Fibroblast of skin of left biceps (primary cell): ENCODE measurements at regions not wholly inside any gene's neighbourhood (a gene's known extent, or its start where the extent isn't known, plus 50 kb on each side); places are given as distances from the start of the nearest gene placed in this dataset.

Experiments used
- DNase-seq, 2 experiments: peaks; one replicate each; pipeline ENCODE4 v3.0.0-alpha.2; 2013; ENCODE audit warnings: low read depth in 2 of 2

- DNase-seq = no peak
These were observed 135.2 kb downstream of the BARD1 start for GRCh38 chr2:214674278-214674677.

- DNase-seq = no peak
These were observed 138.1 kb downstream of the BARD1 start for GRCh38 chr2:214671319-214671885.

- no peak for DNase-seq
These were observed 157.0 kb downstream of the BARD1 start for GRCh38 chr2:214652473-214652872.

GRCh38 chr2:214651451-214651850 is 158.0 kb downstream of the BARD1 start:
- no peak for DNase-seq

DNA sequence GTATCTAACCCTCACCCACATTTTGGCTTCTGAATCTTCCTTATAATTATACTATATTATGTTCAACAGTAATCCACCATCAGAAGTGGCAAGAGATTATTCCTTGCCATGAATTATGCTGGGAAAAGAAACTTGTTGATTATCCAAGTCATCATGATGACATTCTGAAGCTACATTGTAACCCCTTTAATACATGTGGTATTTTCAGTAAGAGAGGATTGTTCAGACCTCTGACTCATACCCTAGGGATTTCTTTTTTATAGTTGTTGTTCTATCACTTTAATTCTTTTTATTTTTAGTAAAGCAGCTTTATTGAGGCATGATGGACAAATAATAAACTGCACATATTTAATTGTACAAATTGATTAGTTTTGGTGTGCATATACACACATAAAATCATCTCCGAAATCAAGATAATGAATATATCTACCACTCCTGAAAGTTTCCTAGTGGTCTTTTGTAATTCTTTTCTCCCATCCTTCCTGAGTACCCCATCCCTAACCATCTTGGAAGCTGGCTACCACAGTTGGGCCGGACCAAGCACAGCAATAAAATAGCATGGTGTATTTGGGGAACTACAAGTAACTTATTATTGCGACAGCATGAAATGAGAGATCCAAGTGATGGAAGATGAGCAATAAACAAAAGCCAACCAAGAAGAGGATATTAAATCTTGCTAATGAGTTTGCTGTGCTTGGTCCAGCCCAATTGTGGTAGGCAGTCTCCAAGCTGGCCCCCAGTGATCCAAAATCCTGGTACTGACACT is 159.9 kb downstream of the BARD1 start:
- peak; percentile 12 to 13 for DNase-seq

- no peak for DNase-seq
These were observed 161.0 kb downstream of the BARD1 start for GRCh38 chr2:214648520-214648919.

DNA sequence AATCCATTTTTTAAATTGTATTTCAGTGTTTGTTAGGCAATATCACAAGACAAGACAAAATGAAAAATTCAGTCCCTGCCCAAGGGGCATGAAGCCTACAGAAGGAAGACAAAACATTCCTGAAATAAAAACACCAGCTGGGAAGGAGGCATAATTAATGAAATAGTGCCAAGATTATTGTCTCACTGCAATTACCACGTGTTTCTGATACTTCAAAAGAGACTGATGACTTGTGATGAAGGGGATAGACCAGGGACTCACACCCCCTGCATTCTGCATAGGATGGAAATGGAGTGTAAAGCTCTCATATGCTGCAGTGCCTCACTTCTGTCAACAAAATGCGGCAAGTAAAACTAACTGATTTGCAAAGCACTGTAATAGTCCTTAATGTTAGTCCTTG is 178.1 kb downstream of the BARD1 start:
- no peak for DNase-seq

DNA sequence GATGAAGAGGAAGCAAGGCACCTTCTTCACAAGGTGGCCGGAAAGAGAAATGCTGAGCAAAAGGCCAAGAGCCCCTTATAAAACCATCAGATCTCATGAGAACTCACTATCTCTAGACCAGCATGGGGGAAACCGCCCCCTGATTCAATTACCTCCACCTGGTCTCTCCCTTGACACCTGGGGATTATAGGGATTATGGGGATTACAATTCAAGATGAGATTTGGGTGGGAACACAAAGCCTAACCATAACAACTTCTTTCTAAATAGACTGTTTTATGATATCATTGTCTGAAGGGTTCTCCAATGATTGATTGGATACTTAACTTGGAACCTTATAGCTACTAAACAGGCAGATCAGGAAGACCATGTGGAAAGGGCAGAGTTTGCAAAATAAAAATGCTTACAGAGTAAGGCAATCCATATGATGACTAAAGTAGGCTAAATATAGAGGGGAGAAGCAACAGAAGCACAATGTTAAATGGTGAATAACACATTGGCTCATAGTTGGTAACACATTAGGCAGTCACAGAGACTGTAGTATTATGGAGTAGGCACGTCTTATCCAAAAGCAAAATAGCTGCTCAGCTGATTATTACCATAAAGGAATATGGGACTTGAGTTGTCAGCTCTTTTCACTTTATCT is 179.0 kb downstream of the BARD1 start:
- DNase-seq = no peak

DNA sequence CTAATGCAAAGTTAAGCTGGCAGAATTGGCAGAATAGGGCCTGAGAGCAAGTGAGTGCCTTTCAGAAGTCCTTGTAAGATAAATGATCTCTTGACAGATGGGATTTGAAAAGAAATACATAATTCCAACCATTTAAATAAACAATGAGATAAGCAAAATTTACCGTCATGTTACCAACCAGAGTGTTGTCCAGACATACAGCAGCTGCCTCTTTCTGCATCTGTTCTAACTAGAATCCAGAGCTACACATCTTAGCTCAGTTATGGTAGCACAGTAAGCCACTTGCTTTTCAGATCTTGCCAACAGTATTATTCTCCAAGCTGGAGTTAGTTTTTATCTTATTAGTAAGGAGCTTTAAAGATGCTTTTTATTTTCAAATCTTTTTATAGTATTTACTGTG is 179.6 kb downstream of the BARD1 start:
- no peak for DNase-seq
